Keratinocyte (primary cell): ENCODE measurements at regions not wholly inside any gene's neighbourhood (a gene's known extent, or its start where the extent isn't known, plus 50 kb on each side); places are given as distances from the start of the nearest gene placed in this dataset.

ENCODE experiments used
- DNase-seq: peaks from one replicate; pipeline ENCODE4 v3.0.0-alpha.2; 2011; ENCODE audit warnings: low read depth, missing footprints, low spot score
- FAIRE-seq: peaks from 2 replicates; lab custom pipeline; 2011; peaks lifted over from hg19 to GRCh38; lab: Jason Lieb, UNC
- H2AFZ ChIP-seq: 2 replicates; pipeline ENCODE4 v1.6.0; 2012; ENCODE audit warnings: low read length, control low read depth, inconsistent platforms; ENCODE audit not compliant: control insufficient read depth
- H3K27ac ChIP-seq: 2 replicates; pipeline ENCODE4 v1.5.1; 2011; ENCODE audit warnings: low read length; ENCODE audit not compliant: control insufficient read depth, insufficient read depth
- H3K27me3 ChIP-seq: 3 replicates; pipeline ENCODE4 v1.6.0; 2011; ENCODE audit warnings: low read length; ENCODE audit not compliant: control insufficient read depth, insufficient read depth; ENCODE audit errors: extremely low read depth
- H3K36me3 ChIP-seq, 2 experiments: 2 replicates in 1 of 2; 3 replicates in 1 of 2; pipeline ENCODE4 v1.5.1; 2011; ENCODE audit warnings: low read length in 2 of 2, mild to moderate bottlenecking in 1 of 2; ENCODE audit not compliant: control insufficient read depth in 2 of 2, insufficient read depth in 2 of 2; ENCODE audit errors: extremely low read depth in 1 of 2
- H3K4me1 ChIP-seq: 3 replicates; pipeline ENCODE4 v1.5.1; 2011; ENCODE audit warnings: low read length; ENCODE audit not compliant: control insufficient read depth, insufficient read depth; ENCODE audit errors: extremely low read depth
- H3K4me2 ChIP-seq: 3 replicates; pipeline ENCODE4 v1.6.0; 2011; ENCODE audit warnings: low read depth, low read length; ENCODE audit not compliant: control insufficient read depth, insufficient read depth; ENCODE audit errors: extremely low read depth
- H3K4me3 ChIP-seq, 3 experiments: fragments of 200-600 bp in 1 of 3; sonication (generic) in 1 of 3; 2 replicates in 2 of 3; 3 replicates in 1 of 3; pipeline ENCODE4 v1.5.1; 2011 to 2016; ENCODE audit warnings: low read length in 3 of 3, mild to moderate bottlenecking in 3 of 3, control low read depth in 2 of 3, inconsistent platforms in 1 of 3, low read depth in 1 of 3, mixed read lengths in 1 of 3, mixed run types in 1 of 3, moderate library complexity in 1 of 3; ENCODE audit not compliant: control insufficient read depth in 2 of 3, insufficient read depth in 2 of 3; ENCODE audit errors: extremely low read depth in 1 of 3
- H3K79me2 ChIP-seq: 2 replicates; pipeline ENCODE4 v1.6.0; 2012; ENCODE audit warnings: low read length; ENCODE audit not compliant: control insufficient read depth, insufficient read depth
- H3K9ac ChIP-seq: 3 replicates; pipeline ENCODE4 v1.6.0; 2011; ENCODE audit warnings: low read length; ENCODE audit not compliant: control insufficient read depth, insufficient read depth; ENCODE audit errors: extremely low read depth
- H3K9me1 ChIP-seq: 3 replicates; pipeline ENCODE4 v1.6.0; 2011; ENCODE audit warnings: low read length; ENCODE audit not compliant: control insufficient read depth, insufficient read depth; ENCODE audit errors: extremely low read depth
- H3K9me3 ChIP-seq: 2 replicates; pipeline ENCODE4 v1.5.1; 2012; ENCODE audit warnings: low read depth, low read length; ENCODE audit not compliant: control insufficient read depth
- H4K20me1 ChIP-seq: 3 replicates; pipeline ENCODE4 v1.6.0; 2011; ENCODE audit warnings: low read length; ENCODE audit not compliant: control insufficient read depth, insufficient read depth; ENCODE audit errors: extremely low read depth
- EZH2 ChIP-seq: IDR thresholded peaks from one replicate; pipeline ENCODE4 v1.6.1; 2012; ENCODE audit warnings: inconsistent platforms, mild to moderate bottlenecking, low read length, moderate library complexity
- dilution Hi-C: fragments of 300-500 bp; cut with MboI; formaldehyde crosslinking; loops from one replicate; pipeline ENCODE4 v1.7.0; 2020; ENCODE audit warnings: low sequenced_read_pairs; ENCODE audit not compliant: extremely low pct_ligation_motif_present
- TF ChIP-seq, protein P1 (sequence below), 3 experiments: IDR thresholded peaks in 1 of 3; conservative IDR thresholded peaks in 1 of 3; optimal IDR thresholded peaks in 1 of 3; 2 replicates in 2 of 3; 3 replicates in 1 of 3; pipeline versions ENCODE3 to v1.5.1; 2011; ENCODE audit warnings: low read length in 3 of 3, mild to moderate bottlenecking in 3 of 3, moderate library complexity in 2 of 3, control low read depth in 1 of 3, inconsistent platforms in 1 of 3; ENCODE audit not compliant: insufficient read depth in 2 of 3; ENCODE audit errors: extremely low read depth in 1 of 3

DNA sequence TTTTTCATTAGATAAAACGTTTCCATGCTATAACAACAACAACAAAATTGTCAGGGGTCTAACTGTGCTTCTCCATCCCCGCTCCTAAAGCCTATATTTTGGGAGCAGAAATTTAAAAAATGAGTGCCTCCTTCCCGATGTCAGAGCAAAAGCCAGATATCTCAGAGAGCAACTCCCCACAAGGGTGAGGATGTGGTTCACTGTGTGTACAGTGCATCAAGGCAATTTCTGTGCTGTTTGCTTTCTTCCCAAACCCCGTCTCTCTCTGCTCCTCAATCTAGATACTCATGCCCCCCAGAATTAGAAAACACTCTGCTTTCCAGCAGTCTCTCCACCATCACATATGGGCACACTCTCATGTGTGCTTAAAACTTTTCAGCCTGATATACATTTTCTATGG, 76.7 kb upstream of the MBNL1 start:
- no peaks in the 10 kb centered on the region for H3K9me3 ChIP-seq
- no peaks in the 10 kb centered on the region for H3K4me1 ChIP-seq
- H3K9me1 ChIP-seq = no peaks in the 10 kb centered on the region
- no peaks in the 10 kb centered on the region for H3K79me2 ChIP-seq
- H4K20me1 ChIP-seq = no peaks in the 10 kb centered on the region
- TF ChIP-seq, protein P1, sequence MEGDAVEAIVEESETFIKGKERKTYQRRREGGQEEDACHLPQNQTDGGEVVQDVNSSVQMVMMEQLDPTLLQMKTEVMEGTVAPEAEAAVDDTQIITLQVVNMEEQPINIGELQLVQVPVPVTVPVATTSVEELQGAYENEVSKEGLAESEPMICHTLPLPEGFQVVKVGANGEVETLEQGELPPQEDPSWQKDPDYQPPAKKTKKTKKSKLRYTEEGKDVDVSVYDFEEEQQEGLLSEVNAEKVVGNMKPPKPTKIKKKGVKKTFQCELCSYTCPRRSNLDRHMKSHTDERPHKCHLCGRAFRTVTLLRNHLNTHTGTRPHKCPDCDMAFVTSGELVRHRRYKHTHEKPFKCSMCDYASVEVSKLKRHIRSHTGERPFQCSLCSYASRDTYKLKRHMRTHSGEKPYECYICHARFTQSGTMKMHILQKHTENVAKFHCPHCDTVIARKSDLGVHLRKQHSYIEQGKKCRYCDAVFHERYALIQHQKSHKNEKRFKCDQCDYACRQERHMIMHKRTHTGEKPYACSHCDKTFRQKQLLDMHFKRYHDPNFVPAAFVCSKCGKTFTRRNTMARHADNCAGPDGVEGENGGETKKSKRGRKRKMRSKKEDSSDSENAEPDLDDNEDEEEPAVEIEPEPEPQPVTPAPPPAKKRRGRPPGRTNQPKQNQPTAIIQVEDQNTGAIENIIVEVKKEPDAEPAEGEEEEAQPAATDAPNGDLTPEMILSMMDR (optimal IDR thresholded peaks at IDR 0.05 in 1 of 3, IDR thresholded peaks at IDR 0.05 in 1 of 3, conservative IDR thresholded peaks at IDR 0.05 in 1 of 3; ENCODE audit: extremely low read depth in 1 of 3, insufficient read depth in 2 of 3, low read length in 3 of 3) = no peak
- TF ChIP-seq EZH2 = no peak
- no peak overlapping the region for H3K9ac ChIP-seq
- FAIRE-seq = no peak
- no peak overlapping the region for H3K27ac ChIP-seq
- H3K4me2 ChIP-seq = no peak overlapping the region
- H2AFZ ChIP-seq = no peak overlapping the region
- DNase-seq = no peak
- H3K27me3 ChIP-seq = no peaks in the 10 kb centered on the region
- H3K4me3 ChIP-seq = no peak overlapping the region
- H3K36me3 ChIP-seq = no peaks in the 10 kb centered on the region
- dilution Hi-C loops = no loop called here

DNA sequence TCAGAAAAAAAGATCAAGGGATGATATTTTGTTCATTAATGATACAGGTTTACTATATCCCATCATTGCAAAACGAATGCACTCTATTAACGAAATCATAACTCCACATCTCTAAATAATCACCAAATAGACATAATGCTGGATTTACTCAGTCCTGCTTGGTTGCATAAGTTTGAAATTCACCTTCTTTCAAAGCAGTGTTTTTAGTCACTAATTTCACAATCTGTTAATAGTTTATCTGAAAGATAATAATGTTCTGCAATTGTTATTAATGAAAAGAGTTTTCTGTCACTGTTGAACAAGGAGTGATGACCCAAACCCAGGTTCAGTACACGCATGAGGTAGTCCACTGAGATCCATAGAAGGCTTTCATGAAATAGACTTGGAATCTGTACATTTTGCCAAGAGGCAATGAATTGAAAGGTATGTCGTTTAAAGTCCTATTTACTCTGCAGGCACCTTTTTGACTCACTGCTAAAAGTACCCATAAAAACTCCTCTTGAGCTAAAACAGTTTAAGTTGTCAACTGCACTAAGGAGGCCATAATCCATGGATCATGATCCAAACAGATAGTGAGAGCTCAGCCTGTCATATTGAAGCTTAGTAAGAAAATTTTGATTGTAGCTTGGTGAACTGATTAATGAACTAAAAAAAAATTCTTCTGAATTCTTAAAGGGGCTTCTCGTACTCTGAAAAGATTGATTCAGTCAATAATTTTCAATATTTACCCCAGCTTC, 75.6 kb upstream of the MBNL1 start:
- no peak for TF ChIP-seq EZH2
- TF ChIP-seq, protein P1 (optimal IDR thresholded peaks at IDR 0.05 in 1 of 3, IDR thresholded peaks at IDR 0.05 in 1 of 3, conservative IDR thresholded peaks at IDR 0.05 in 1 of 3; ENCODE audit: extremely low read depth in 1 of 3, insufficient read depth in 2 of 3, low read length in 3 of 3) = no peak
- DNase-seq (no peak), FAIRE-seq (no peak)
- Histone ChIP-seq H3K4me2 (no peak overlapping the region), H3K36me3 (no peaks in the 10 kb centered on the region), H2AFZ (no peak overlapping the region), H3K27ac (no peak overlapping the region), H3K9me3 (no peaks in the 10 kb centered on the region), H3K79me2 (no peaks in the 10 kb centered on the region), H3K4me3 (no peak overlapping the region), H3K4me1 (no peaks in the 10 kb centered on the region), H4K20me1 (no peaks in the 10 kb centered on the region), H3K9me1 (no peaks in the 10 kb centered on the region), H3K9ac (no peak overlapping the region), H3K27me3 (no peaks in the 10 kb centered on the region)
- dilution Hi-C loops = no loop called here
